Duodenal mucosa (tissue), 2 donors: ENCODE measurements at regions not wholly inside any gene's neighbourhood (a gene's known extent, or its start where the extent isn't known, plus 50 kb on each side); places are given as distances from the start of the nearest gene placed in this dataset.
"Not testable (repeated sequence)": the region's sequence is repeated elsewhere in the genome, so short reads cannot be mapped to it uniquely, and the experiment has no call there.

ENCODE experiments used
- H3K27ac ChIP-seq: one replicate; pipeline ENCODE4 v1.7.0; 2013; ENCODE audit warnings: low read depth, low read length
- H3K27me3 ChIP-seq, 2 donors: one replicate each; pipeline ENCODE4 v1.7.0; 2013; ENCODE audit warnings: low read length in 2 of 2, control low read depth in 1 of 2; ENCODE audit not compliant: insufficient read depth in 2 of 2, control insufficient read depth in 1 of 2
- H3K36me3 ChIP-seq, 2 donors: one replicate each; pipeline ENCODE4 v1.7.0; 2013; ENCODE audit warnings: low read length in 2 of 2, control low read depth in 1 of 2; ENCODE audit not compliant: insufficient read depth in 2 of 2, control insufficient read depth in 1 of 2
- H3K4me1 ChIP-seq, 2 donors: one replicate each; pipeline ENCODE4 v1.7.0; 2013; ENCODE audit warnings: low read length in 2 of 2, control low read depth in 1 of 2; ENCODE audit not compliant: insufficient read depth in 2 of 2, control insufficient read depth in 1 of 2
- H3K4me3 ChIP-seq, 2 donors: one replicate each; pipeline ENCODE4 v1.7.0; 2013; ENCODE audit warnings: low read length in 2 of 2, low read depth in 1 of 2
- H3K9ac ChIP-seq, 2 donors: one replicate each; pipeline ENCODE4 v1.7.0; 2013; ENCODE audit warnings: low read length in 2 of 2, low read depth in 1 of 2
- H3K9me3 ChIP-seq, 2 donors: one replicate each; pipeline ENCODE4 v1.7.0; 2013; ENCODE audit warnings: low read length in 2 of 2, control low read depth in 1 of 2; ENCODE audit not compliant: control insufficient read depth in 1 of 2

DNA sequence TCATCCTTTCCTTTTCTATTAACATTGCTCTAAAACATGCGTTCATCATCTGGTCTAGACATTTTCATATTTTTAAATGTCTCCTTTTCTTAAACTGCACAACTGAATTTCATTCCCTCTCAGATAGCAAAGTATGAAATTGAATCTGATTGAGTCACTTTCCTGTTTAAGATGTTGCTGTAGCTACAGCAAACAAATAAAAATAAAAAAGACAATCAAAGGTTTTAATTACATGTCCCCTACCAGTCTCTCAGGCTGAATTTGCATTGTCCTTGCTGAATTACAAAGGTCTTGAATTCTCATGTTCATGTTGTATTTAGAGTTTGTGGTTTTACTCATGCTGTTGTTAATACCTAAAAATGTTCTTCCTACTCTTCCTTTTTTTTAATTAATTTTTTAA lies 537.9 kb upstream of the LRATD1 start:
- no peak overlapping the region for H3K4me3 ChIP-seq
- no peaks in the 10 kb centered on the region for H3K27me3 ChIP-seq
- no peaks in the 10 kb centered on the region for H3K4me1 ChIP-seq
- H3K9me3 ChIP-seq: peaks cover 0 to 2% of the 10 kb centered on the region in 2 donors
- no peak overlapping the region for H3K27ac ChIP-seq
- no peak overlapping the region for H3K9ac ChIP-seq
- H3K36me3 ChIP-seq: no peaks in the 10 kb centered on the region

DNA sequence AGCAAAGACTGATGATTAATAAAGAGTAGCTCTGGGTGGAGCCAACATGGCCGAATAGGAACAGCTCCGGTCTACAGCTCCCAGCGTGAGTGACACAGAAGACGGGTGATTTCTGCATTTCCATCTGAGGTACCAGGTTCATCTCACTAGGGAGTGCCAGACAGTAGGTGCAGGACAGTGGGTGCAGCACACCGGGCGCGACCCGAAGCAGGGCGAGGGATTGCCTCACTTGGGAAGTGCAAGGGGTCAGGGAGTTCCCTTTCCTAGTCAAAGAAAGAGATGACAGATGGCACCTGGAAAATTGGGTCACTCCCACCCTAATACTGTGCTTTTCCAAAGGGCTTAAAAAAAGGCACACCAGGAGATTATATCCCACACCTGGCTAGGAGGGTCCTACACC lies 533.4 kb upstream of the LRATD1 start:
- not testable (repeated sequence) for H3K36me3 ChIP-seq, H3K27me3 ChIP-seq, H3K27ac ChIP-seq, H3K9me3 ChIP-seq, H3K4me1 ChIP-seq, H3K9ac ChIP-seq, H3K4me3 ChIP-seq

DNA sequence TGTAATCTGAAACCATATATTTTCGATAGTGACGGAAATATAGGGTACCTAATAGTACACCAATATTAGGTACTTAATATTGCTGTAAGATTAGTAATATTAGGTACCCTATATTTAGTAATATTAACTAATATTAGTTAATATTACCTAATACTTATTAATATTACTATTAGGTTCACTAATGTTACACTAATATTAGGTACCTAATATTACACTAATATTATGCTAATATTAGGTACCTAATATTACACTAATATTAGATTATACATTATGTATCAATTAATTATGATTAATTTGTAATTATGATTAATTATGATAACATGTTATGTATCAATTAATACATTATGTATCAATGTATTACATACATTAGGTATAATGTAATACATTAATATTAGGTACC lies 518.2 kb upstream of the LRATD1 start:
- Histone ChIP-seq H3K27ac (no peak overlapping the region), H3K9ac (no peak overlapping the region), H3K4me1 (no peaks in the 10 kb centered on the region), H3K9me3 (no peaks in the 10 kb centered on the region), H3K4me3 (no peak overlapping the region), H3K36me3 (no peaks in the 10 kb centered on the region), H3K27me3 (no peaks in the 10 kb centered on the region)

DNA sequence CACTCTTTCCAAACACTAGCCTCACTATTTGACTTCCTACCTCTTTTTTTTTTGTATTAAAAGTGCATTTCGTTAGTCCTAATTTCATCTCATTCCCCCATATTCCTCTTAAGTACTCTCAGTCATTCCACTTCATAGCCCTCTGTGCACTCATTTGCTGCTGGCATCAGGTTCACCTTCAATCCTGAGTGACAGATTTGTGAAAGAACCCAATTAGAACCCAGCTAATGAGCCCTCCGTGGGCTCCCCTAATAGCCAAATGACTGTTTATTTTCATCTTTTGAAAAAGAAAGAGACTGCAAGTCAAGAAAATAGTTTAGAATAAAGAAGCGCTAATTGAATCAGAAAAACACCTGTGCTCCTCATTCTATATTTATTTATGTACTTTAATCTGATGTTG lies 512.1 kb upstream of the LRATD1 start:
- H3K27ac ChIP-seq: no peak overlapping the region
- no peak overlapping the region for H3K9ac ChIP-seq
- H3K4me1 ChIP-seq: no peaks in the 10 kb centered on the region
- H3K36me3 ChIP-seq: no peaks in the 10 kb centered on the region
- no peaks in the 10 kb centered on the region for H3K27me3 ChIP-seq
- H3K4me3 ChIP-seq: no peak overlapping the region
- H3K9me3 ChIP-seq: no peaks in the 10 kb centered on the region

DNA sequence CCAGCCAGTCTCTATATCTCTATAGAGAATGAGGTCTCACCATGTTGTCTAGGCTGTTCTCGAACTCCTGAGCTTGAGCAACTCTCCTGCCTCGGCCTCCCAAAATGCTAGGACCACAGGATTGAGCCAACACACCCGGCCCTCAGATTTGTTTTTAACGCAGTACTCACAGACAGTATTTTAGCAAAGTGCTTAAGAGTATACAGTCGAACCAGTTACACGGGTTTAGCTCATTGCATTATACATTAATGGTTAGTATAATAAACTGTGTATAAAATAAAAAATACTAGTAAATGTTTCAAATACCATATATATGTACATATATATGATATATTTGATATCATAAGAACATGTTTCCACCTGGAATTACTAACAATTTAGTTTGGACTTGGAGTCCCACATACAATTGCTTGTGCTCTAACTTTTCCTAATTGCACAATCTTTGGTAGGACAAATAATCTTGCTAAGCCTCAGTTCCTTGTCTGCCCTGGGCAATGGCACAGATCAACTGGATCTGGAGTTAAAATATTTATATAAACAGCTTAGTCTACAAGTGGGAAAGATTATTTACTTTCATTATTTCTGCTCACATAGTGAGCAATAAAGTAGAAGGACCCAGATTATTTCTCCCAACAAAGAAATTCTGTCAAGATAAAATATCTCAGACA lies 508.9 kb upstream of the LRATD1 start:
- no peak overlapping the region for H3K9ac ChIP-seq
- H3K27me3 ChIP-seq: no peaks in the 10 kb centered on the region
- H3K4me3 ChIP-seq: no peak overlapping the region
- H3K27ac ChIP-seq: no peak overlapping the region
- H3K36me3 ChIP-seq: no peaks in the 10 kb centered on the region
- H3K9me3 ChIP-seq: no peaks in the 10 kb centered on the region
- no peaks in the 10 kb centered on the region for H3K4me1 ChIP-seq

DNA sequence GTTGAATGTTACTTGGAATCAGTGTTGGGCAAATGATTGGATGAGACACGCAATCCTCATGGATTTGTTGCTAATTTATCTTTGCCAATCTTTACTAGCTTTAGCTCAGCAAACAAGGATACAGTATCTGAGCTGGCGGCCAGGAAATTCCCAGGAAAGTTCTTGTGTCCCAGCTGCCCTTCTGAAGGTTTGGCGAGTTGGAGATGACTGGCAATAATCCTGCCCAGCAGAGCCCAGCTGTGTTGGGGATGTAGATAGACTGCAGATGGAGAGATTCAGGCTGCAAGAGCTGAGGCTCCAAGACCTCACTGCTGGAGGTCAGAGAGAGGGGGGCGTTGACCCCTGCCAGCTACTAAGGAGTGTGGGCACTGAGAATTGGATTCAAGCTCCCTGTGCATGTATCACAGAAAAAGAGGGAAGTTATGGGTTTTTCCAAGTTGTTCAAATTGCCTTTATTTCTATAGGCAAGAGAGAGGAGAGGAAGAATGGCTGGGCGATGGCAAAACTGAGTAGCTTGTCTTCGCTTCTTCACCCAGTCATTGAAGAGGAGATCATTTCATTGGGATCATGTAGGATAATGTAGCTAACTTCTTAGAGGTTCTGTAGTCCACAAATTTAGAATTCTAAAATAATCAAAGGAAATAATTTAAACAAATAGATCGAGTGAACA lies 506.8 kb upstream of the LRATD1 start:
- H3K4me1 ChIP-seq: no peaks in the 10 kb centered on the region
- no peaks in the 10 kb centered on the region for H3K9me3 ChIP-seq
- no peaks in the 10 kb centered on the region for H3K36me3 ChIP-seq

DNA sequence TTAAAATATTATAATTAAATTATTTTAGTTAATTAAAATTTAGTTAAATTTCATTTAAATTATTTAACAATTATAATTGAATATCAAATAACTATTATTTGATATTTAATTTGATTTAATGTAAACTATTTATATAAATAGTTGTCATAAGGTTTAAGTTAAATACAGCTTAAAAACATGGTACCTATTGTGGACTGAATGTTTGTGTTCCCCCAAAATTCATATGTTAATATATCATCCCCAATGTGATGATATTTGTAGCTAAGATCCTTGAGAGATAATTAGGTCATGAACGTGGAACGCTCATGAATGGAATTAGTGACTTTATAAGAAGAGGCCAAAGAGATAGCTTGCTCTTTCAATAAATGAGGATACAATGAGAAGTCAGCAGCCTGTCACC lies 505.7 kb upstream of the LRATD1 start:
- no peaks in the 10 kb centered on the region for H3K36me3 ChIP-seq
- H3K27me3 ChIP-seq: no peaks in the 10 kb centered on the region
- no peak overlapping the region for H3K27ac ChIP-seq
- no peak overlapping the region for H3K9ac ChIP-seq
- no peaks in the 10 kb centered on the region for H3K4me1 ChIP-seq
- H3K9me3 ChIP-seq: no peaks in the 10 kb centered on the region
- H3K4me3 ChIP-seq: no peak overlapping the region

More for the DNA sequence above, 506.8 kb upstream of the LRATD1 start:
- H3K27me3 ChIP-seq: no peaks in the 10 kb centered on the region
- no peak overlapping the region for H3K27ac ChIP-seq
- H3K4me3 ChIP-seq: no peak overlapping the region
- no peak overlapping the region for H3K9ac ChIP-seq

DNA sequence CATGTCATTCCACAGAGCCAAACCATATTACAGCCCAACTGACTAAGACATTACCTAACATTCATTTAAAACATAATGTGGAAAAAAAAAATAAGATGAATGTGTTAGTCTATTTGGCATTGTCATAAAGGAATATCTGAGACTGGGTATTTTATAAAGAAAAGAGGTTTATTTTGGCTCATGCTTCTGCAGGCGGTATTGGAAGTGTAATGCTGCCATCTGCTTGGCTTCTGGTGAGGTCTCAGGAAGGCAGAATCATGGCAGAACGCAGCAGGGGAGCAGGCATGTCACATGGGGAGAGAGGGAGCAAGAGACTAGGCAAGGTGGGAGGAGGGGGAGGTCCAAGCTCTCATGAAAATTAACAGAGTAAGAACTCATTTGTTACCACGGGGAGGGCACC lies 504.8 kb upstream of the LRATD1 start:
- Histone ChIP-seq H3K9ac (no peak overlapping the region), H3K27me3 (no peaks in the 10 kb centered on the region), H3K9me3 (no peaks in the 10 kb centered on the region), H3K4me3 (no peak overlapping the region), H3K36me3 (no peaks in the 10 kb centered on the region), H3K4me1 (no peaks in the 10 kb centered on the region), H3K27ac (no peak overlapping the region)

DNA sequence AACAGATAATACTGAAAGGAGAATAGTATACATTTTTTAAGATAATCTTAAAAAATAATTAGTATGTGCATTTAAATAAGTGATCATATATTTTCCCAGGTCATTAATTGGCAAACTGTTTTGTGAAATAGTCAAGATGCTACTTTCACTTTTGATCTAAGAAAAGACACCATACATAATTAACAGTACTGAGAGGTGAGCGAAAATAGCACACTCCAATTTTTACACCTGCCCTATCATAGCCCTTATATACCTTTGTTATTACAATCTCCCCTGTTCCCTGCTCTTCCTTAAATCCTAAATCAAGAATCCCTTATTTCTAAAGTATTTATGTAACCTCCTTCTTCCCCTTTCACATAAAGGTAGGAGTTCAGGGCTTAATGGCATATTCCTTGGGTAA lies 500.1 kb upstream of the LRATD1 start:
- H3K27me3 ChIP-seq: no peaks in the 10 kb centered on the region
- H3K4me3 ChIP-seq: no peak overlapping the region
- H3K9me3 ChIP-seq: no peaks in the 10 kb centered on the region
- H3K36me3 ChIP-seq: no peaks in the 10 kb centered on the region
- no peaks in the 10 kb centered on the region for H3K4me1 ChIP-seq
- no peak overlapping the region for H3K27ac ChIP-seq
- no peak overlapping the region for H3K9ac ChIP-seq

DNA sequence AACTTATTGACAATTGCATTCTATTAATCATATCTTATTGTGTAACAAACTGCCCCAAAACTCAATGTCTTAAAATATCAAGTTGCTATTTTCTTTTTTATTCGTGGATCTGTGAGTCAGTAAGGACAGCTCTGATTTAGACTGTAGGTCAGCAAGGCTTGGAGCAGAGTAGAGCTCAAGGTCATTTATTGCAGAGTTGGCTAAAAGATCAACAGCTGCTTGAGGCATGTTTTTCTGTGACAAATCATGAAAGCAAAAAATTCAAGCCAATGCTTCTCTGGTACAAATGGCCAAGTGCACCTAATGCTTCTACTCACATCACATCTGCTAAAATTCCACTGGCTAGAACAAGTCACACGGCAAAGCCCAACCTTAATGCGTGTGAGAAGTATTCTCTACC lies 497.7 kb upstream of the LRATD1 start:
- H3K9ac ChIP-seq: no peak overlapping the region
- no peak overlapping the region for H3K4me3 ChIP-seq
- H3K27me3 ChIP-seq: no peaks in the 10 kb centered on the region
- H3K27ac ChIP-seq: no peak overlapping the region
- no peaks in the 10 kb centered on the region for H3K36me3 ChIP-seq
- no peaks in the 10 kb centered on the region for H3K4me1 ChIP-seq
- H3K9me3 ChIP-seq: no peaks in the 10 kb centered on the region
